NCI-H2081 (cell line): ENCODE measurements at regions not wholly inside any gene's neighbourhood (a gene's known extent, or its start where the extent isn't known, plus 50 kb on each side); places are given as distances from the start of the nearest gene placed in this dataset.
A peak's percentile ranks its signal among the peaks of the same experiment; 100 is the strongest.

Experiments used
- DNase-seq, 2 experiments: peaks; one replicate each; lab custom pipeline; 2025; lab: John Stamatoyannopoulos, UW

- DNase-seq: no peak
These were observed 60.2 kb downstream of the ADAMTS1 start for GRCh38 chr21:26784974-26785373.

- DNase-seq: no peak
These were observed 61.6 kb downstream of the ADAMTS1 start for GRCh38 chr21:26783466-26784195.

GRCh38 chr21:26782747-26783146 is 62.5 kb downstream of the ADAMTS1 start:
- no peak for DNase-seq

- no peak for DNase-seq
These were observed 62.9 kb downstream of the ADAMTS1 start for GRCh38 chr21:26782331-26782730.

GRCh38 chr21:26781331-26781730 is 63.9 kb downstream of the ADAMTS1 start:
- no peak for DNase-seq

GRCh38 chr21:26777166-26777565 is 68.0 kb downstream of the ADAMTS1 start:
- no peak for DNase-seq

- DNase-seq: no peak
These were observed 68.7 kb downstream of the ADAMTS1 start for GRCh38 chr21:26776310-26777021.

- DNase-seq: no peak
These were observed 72.2 kb downstream of the ADAMTS1 start for GRCh38 chr21:26773058-26773457.

- DNase-seq: peak; percentile 17 to 23
These were observed 75.5 kb downstream of the ADAMTS1 start for GRCh38 chr21:26769613-26770188.

GRCh38 chr21:26766826-26767325 is 78.3 kb downstream of the ADAMTS1 start:
- no peak for DNase-seq

GRCh38 chr21:26761174-26761915 is 83.9 kb downstream of the ADAMTS1 start:
- no peak for DNase-seq

- DNase-seq: no peak
These were observed 85.5 kb downstream of the ADAMTS1 start for GRCh38 chr21:26759731-26760130.

GRCh38 chr21:26758083-26758880 is 86.9 kb downstream of the ADAMTS1 start:
- no peak for DNase-seq

GRCh38 chr21:26756491-26757159 is 88.6 kb downstream of the ADAMTS1 start:
- DNase-seq: no peak

- DNase-seq: no peak
These were observed 90.4 kb downstream of the ADAMTS1 start for GRCh38 chr21:26754853-26755252.

GRCh38 chr21:26753822-26754221 is 91.4 kb downstream of the ADAMTS1 start:
- DNase-seq: no peak

- DNase-seq: no peak
These were observed 92.4 kb downstream of the ADAMTS1 start for GRCh38 chr21:26752849-26753248.

GRCh38 chr21:26751305-26751704 is 93.9 kb downstream of the ADAMTS1 start:
- DNase-seq: no peak

GRCh38 chr21:26748066-26748465 is 97.1 kb downstream of the ADAMTS1 start:
- no peak for DNase-seq

GRCh38 chr21:26747216-26747615 is 98.0 kb downstream of the ADAMTS1 start:
- DNase-seq: no peak

GRCh38 chr21:26743524-26743923 is 101.7 kb downstream of the ADAMTS1 start:
- no peak for DNase-seq
